K562 (cell line): ENCODE measurements at regions not wholly inside any gene's neighbourhood (a gene's known extent, or its start where the extent isn't known, plus 50 kb on each side); places are given as distances from the start of the nearest gene placed in this dataset.

Source experiments
- ATAC-seq: fragments of 200-7000 bp; cut with Tn5 transposase; 3 replicates; pipeline ENCODE4 v1.9.1; 2020; ENCODE audit warnings: moderate library complexity
- BruUV-seq: library from RNA; stranded (reverse); fragments of 400-500 nt; replicated peaks from 2 replicates; lab custom pipeline; 2021; lab: Mats Ljungman, UMichigan
- CTCF ChIA-PET: fragments of 300-600 bp; formaldehyde crosslinking; extraction: SDS; loops from one replicate; lab custom pipeline; 2021; ENCODE audit warnings: low intra/inter-chr PET ratio; lab: Yijun Ruan, JAX
- POLR2A ChIA-PET: fragments of 300-600, 350-650 bp; sonication (Branson Sonifier 250); formaldehyde crosslinking; extraction: SDS; loops from one replicate; lab custom pipeline; 2021; ENCODE audit warnings: antibody characterized with exemption, inconsistent platforms; lab: Yijun Ruan, JAX
- DNase-seq, 4 experiments: peaks; one replicate each; pipeline versions ENCODE4 v3.0.0 to v3.0.0-alpha.2; 2011 to 2018; ENCODE audit warnings: low spot score in 3 of 4, mixed read lengths in 3 of 4; ENCODE audit errors: extremely low read depth in 1 of 4
- FAIRE-seq: peaks from 2 replicates; lab custom pipeline; 2011; peaks lifted over from hg19 to GRCh38; lab: Jason Lieb, UNC
- H2AFZ ChIP-seq: 2 replicates; pipeline ENCODE4 v1.6.0; 2011; ENCODE audit warnings: low read depth, low read length, control low read depth, inconsistent platforms
- H3K27ac ChIP-seq: fragments of 200-600 bp; 3 replicates; pipeline ENCODE4 v1.8.0; 2011; ENCODE audit warnings: low read depth, mild to moderate bottlenecking, control low read depth, inconsistent platforms, low read length, moderate library complexity, mixed read lengths; ENCODE audit errors: extremely low read depth
- H3K27me3 ChIP-seq, 2 experiments: fragments of 300-600 bp in 1 of 2; 2 replicates in 1 of 2; 3 replicates in 1 of 2; pipeline versions ENCODE4 v1.6.0 to v1.8.0; 2011; ENCODE audit warnings: inconsistent platforms in 2 of 2, low read length in 2 of 2, mild to moderate bottlenecking in 1 of 2, mixed read lengths in 1 of 2, moderate library complexity in 1 of 2; ENCODE audit not compliant: control insufficient read depth in 2 of 2, insufficient read depth in 2 of 2
- H3K36me3 ChIP-seq: fragments of 300-600 bp; 3 replicates; pipeline ENCODE4 v1.8.0; 2011; ENCODE audit warnings: mild to moderate bottlenecking, low read length, inconsistent platforms; ENCODE audit not compliant: control insufficient read depth, insufficient read depth
- H3K4me1 ChIP-seq, 2 experiments: fragments of 200-600 bp in 1 of 2; replicated peaks in 1 of 2; 2 replicates in 1 of 2; 3 replicates in 1 of 2; pipeline versions ENCODE4 v1.5.1 to v1.8.0; 2011; ENCODE audit warnings: inconsistent platforms in 2 of 2, low read length in 2 of 2, mild to moderate bottlenecking in 1 of 2, mixed read lengths in 1 of 2, moderate library complexity in 1 of 2; ENCODE audit not compliant: control insufficient read depth in 2 of 2, insufficient read depth in 2 of 2
- H3K4me2 ChIP-seq: 2 replicates; pipeline ENCODE4 v1.6.1; 2011; ENCODE audit warnings: low read length, control low read depth, inconsistent platforms, mixed read lengths; ENCODE audit not compliant: insufficient read depth
- H3K4me3 ChIP-seq: fragments of 200-600 bp; sonication (generic), shearing (Covaris generic); 2 replicates; pipeline ENCODE4 v1.5.1; 2016; ENCODE audit warnings: control low read depth, inconsistent platforms
- H3K79me2 ChIP-seq: fragments of 200-600 bp; 3 replicates; pipeline ENCODE4 v1.8.0; 2011; ENCODE audit warnings: low read length, inconsistent platforms; ENCODE audit not compliant: control insufficient read depth, insufficient read depth
- H3K9ac ChIP-seq, 2 experiments: 2 replicates each; pipeline versions ENCODE4 v1.6.0 to v1.6.1; 2011; ENCODE audit warnings: low read depth in 2 of 2, low read length in 2 of 2, control low read depth in 1 of 2, inconsistent platforms in 1 of 2, mild to moderate bottlenecking in 1 of 2, mixed read lengths in 1 of 2; ENCODE audit not compliant: insufficient read depth in 1 of 2
- H3K9me1 ChIP-seq: one replicate; pipeline ENCODE4 v1.6.0; 2011; ENCODE audit warnings: inconsistent platforms, mild to moderate bottlenecking, low read length, moderate library complexity; ENCODE audit not compliant: control insufficient read depth, insufficient read depth
- H3K9me3 ChIP-seq: replicated peaks from 2 replicates; pipeline ENCODE4 v1.5.1; 2011; ENCODE audit warnings: low read depth, low read length, inconsistent platforms; ENCODE audit not compliant: control insufficient read depth, insufficient read depth
- H4K20me1 ChIP-seq: replicated peaks from 2 replicates; pipeline ENCODE4 v1.6.1; 2011; ENCODE audit warnings: low read length, inconsistent platforms, mixed read lengths; ENCODE audit not compliant: control insufficient read depth, insufficient read depth
- NCOA2 ChIP-seq, 2 experiments: fragments of 450-650 bp; IDR thresholded peaks; 2 replicates each; pipeline ENCODE4 v1.6.1; 2018; ENCODE audit warnings: mild to moderate bottlenecking in 2 of 2, moderate library complexity in 1 of 2; ENCODE audit not compliant: partially characterized antibody in 2 of 2
- NFIC ChIP-seq: fragments of 450-650 bp; IDR thresholded peaks from 2 replicates; pipeline ENCODE4 v1.6.1; 2017; ENCODE audit warnings: mild to moderate bottlenecking, inconsistent platforms
- NR1H2 ChIP-seq: sonication (generic); formaldehyde crosslinking; IDR thresholded peaks from 2 replicates; pipeline ENCODE4 v1.4.0; 2020; ENCODE audit warnings: mild to moderate bottlenecking, missing genetic modification reagents
- ZBED1 ChIP-seq: IDR thresholded peaks from 2 replicates; pipeline ENCODE4 v1.6.1; 2014
- WGBS: fragments of 100-300 bp; shearing (Covaris generic); methylation state at CpG from one replicate; pipeline ENCODE4 v1.1.6; 2016; ENCODE audit warnings: low coverage, mixed read lengths; ENCODE audit not compliant: insufficient coverage; ENCODE audit errors: missing lambda C conversion rate; 5-methylcytosine and 5-hydroxymethylcytosine counted together
- in situ Hi-C: fragments of 300-500 bp; cut with MboI; formaldehyde crosslinking; loops from 4 replicates; pipeline ENCODE4 v1.15.0; 2018; ENCODE audit warnings: inconsistent platforms, mixed read lengths
- intact Hi-C: fragments of 100-400 bp; cut with micrococcal nuclease; formaldehyde crosslinking; loops from 2 replicates; pipeline ENCODE4 v1.14.2; 2022
- TF ChIP-seq, protein P1 (sequence below): fragments of 450-650 bp; formaldehyde crosslinking; IDR thresholded peaks from 2 replicates; pipeline ENCODE4 v1.4.0; 2020; ENCODE audit warnings: mild to moderate bottlenecking, moderate library complexity
- TF ChIP-seq, protein P2 (sequence below): sonication (generic); formaldehyde crosslinking; IDR thresholded peaks from 2 replicates; pipeline ENCODE4 v1.8.0; 2022; ENCODE audit warnings: mild to moderate bottlenecking, missing genetic modification reagents

DNA sequence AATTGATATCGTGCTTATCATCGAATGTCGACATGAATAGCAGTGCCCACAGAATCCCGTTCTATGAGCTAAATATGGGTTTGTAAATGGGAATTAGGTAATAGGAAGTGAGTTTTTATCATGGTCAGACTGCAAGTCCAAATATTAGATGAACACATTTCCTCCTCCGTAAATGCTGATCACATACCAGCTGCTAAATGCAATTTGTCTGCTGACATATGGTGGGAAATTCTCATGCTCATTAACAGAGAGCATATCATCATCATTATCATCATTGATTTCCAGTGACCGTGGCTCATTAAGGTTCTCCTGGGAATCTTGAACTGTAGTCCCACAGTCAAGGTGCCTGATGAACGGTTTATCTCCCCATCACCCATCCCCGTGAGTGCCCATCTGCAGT, 998.8 kb upstream of the TMEM132C start:
- no peak for FAIRE-seq
- POLR2A ChIA-PET: interaction anchor here (0.6 to 1.7 kb wide), 2 partner anchors 10 to 650 kb away, joined by 3 to 6 read pairs; no protein-coding TSS in a partner anchor
- H3K4me2 ChIP-seq: no peak overlapping the region
- H2AFZ ChIP-seq: no peak overlapping the region
- no peak for DNase-seq
- CTCF ChIA-PET: no interaction called here
- no peaks in the 10 kb centered on the region; a peak in 1 of 5 replicates for H3K4me1 ChIP-seq
- H3K79me2 ChIP-seq: no peaks in the 10 kb centered on the region
- H3K4me3 ChIP-seq: no peak overlapping the region
- in situ Hi-C loops: no loop called here
- no peak overlapping the region for H3K9ac ChIP-seq
- H4K20me1 ChIP-seq: no peaks in the 10 kb centered on the region
- no TSS peak for BruUV-seq
- no peaks in the 10 kb centered on the region for H3K9me1 ChIP-seq
- H3K27me3 ChIP-seq: peaks cover 22 to 49% of the 10 kb centered on the region in 2 experiments
- TF ChIP-seq, protein P1, sequence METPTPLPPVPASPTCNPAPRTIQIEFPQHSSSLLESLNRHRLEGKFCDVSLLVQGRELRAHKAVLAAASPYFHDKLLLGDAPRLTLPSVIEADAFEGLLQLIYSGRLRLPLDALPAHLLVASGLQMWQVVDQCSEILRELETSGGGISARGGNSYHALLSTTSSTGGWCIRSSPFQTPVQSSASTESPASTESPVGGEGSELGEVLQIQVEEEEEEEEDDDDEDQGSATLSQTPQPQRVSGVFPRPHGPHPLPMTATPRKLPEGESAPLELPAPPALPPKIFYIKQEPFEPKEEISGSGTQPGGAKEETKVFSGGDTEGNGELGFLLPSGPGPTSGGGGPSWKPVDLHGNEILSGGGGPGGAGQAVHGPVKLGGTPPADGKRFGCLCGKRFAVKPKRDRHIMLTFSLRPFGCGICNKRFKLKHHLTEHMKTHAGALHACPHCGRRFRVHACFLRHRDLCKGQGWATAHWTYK: no peak
- TF ChIP-seq NFIC: no peak
- no peak for TF ChIP-seq NCOA2 (IDR thresholded peaks at IDR 0.05; ENCODE audit: partially characterized antibody in 2 of 2)
- TF ChIP-seq, protein P2, sequence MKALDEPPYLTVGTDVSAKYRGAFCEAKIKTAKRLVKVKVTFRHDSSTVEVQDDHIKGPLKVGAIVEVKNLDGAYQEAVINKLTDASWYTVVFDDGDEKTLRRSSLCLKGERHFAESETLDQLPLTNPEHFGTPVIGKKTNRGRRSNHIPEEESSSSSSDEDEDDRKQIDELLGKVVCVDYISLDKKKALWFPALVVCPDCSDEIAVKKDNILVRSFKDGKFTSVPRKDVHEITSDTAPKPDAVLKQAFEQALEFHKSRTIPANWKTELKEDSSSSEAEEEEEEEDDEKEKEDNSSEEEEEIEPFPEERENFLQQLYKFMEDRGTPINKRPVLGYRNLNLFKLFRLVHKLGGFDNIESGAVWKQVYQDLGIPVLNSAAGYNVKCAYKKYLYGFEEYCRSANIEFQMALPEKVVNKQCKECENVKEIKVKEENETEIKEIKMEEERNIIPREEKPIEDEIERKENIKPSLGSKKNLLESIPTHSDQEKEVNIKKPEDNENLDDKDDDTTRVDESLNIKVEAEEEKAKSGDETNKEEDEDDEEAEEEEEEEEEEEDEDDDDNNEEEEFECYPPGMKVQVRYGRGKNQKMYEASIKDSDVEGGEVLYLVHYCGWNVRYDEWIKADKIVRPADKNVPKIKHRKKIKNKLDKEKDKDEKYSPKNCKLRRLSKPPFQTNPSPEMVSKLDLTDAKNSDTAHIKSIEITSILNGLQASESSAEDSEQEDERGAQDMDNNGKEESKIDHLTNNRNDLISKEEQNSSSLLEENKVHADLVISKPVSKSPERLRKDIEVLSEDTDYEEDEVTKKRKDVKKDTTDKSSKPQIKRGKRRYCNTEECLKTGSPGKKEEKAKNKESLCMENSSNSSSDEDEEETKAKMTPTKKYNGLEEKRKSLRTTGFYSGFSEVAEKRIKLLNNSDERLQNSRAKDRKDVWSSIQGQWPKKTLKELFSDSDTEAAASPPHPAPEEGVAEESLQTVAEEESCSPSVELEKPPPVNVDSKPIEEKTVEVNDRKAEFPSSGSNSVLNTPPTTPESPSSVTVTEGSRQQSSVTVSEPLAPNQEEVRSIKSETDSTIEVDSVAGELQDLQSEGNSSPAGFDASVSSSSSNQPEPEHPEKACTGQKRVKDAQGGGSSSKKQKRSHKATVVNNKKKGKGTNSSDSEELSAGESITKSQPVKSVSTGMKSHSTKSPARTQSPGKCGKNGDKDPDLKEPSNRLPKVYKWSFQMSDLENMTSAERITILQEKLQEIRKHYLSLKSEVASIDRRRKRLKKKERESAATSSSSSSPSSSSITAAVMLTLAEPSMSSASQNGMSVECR (CRISPR knock-in tag): no peak
- no peak for TF ChIP-seq NR1H2 (CRISPR knock-in tag)
- no peak for TF ChIP-seq ZBED1
- no peak for ATAC-seq
- no peaks in the 10 kb centered on the region for H3K36me3 ChIP-seq
- no peak overlapping the region for H3K27ac ChIP-seq
- H3K9me3 ChIP-seq: no peaks in the 10 kb centered on the region
- WGBS: 3% methylated on average over 8 of the region's 8 CpGs
- intact Hi-C loops: no loop called here
